Neutrophil (primary cell): ENCODE measurements at regions not wholly inside any gene's neighbourhood (a gene's known extent, or its start where the extent isn't known, plus 50 kb on each side); places are given as distances from the start of the nearest gene placed in this dataset.

Source experiments
- H3K27ac ChIP-seq: fragments of 200-600 bp; sonication (generic); 2 replicates; pipeline ENCODE4 v1.5.1; 2016; ENCODE audit warnings: mild to moderate bottlenecking, moderate library complexity
- H3K27me3 ChIP-seq: fragments of 200-600 bp; sonication (generic); 2 replicates; pipeline ENCODE4 v1.6.0; 2016; ENCODE audit warnings: mild to moderate bottlenecking
- H3K36me3 ChIP-seq: fragments of 200-600 bp; sonication (generic); 2 replicates; pipeline ENCODE4 v1.5.1; 2017
- H3K4me1 ChIP-seq, 2 experiments: fragments of 200-600 bp in 1 of 2; sonication (generic) in 1 of 2; 1 replicate in 1 of 2; 2 replicates in 1 of 2; pipeline versions ENCODE4 v1.5.1 to v1.6.1; 2013 to 2016; ENCODE audit warnings: low read depth in 1 of 2, low read length in 1 of 2, mild to moderate bottlenecking in 1 of 2, moderate library complexity in 1 of 2; ENCODE audit not compliant: control insufficient read depth in 1 of 2, insufficient read depth in 1 of 2
- H3K4me3 ChIP-seq, 2 experiments: fragments of 200-600 bp in 1 of 2; sonication (generic) in 1 of 2; 1 replicate in 1 of 2; 2 replicates in 1 of 2; pipeline ENCODE4 v1.5.1; 2013 to 2016; ENCODE audit warnings: low read depth in 1 of 2, low read length in 1 of 2, mild to moderate bottlenecking in 1 of 2, moderate library complexity in 1 of 2
- H3K9me3 ChIP-seq: fragments of 200-600 bp; sonication (generic); 2 replicates; pipeline ENCODE4 v1.5.1; 2016
- CTCF ChIP-seq: fragments of 200-600 bp; sonication (generic); IDR thresholded peaks from 2 replicates; pipeline ENCODE4 v1.5.1; 2016; ENCODE audit warnings: antibody characterized with exemption

- TF ChIP-seq CTCF = no peak
- Histone ChIP-seq H3K9me3 (no peaks in the 10 kb centered on the region), H3K4me1 (no peaks in the 10 kb centered on the region), H3K27me3 (no peaks in the 10 kb centered on the region), H3K4me3 (no peak overlapping the region), H3K27ac (no peak overlapping the region), H3K36me3 (no peaks in the 10 kb centered on the region)
Measured at GRCh38 chr5:2681476-2681875, 70.0 kb downstream of the IRX2 start.

DNA sequence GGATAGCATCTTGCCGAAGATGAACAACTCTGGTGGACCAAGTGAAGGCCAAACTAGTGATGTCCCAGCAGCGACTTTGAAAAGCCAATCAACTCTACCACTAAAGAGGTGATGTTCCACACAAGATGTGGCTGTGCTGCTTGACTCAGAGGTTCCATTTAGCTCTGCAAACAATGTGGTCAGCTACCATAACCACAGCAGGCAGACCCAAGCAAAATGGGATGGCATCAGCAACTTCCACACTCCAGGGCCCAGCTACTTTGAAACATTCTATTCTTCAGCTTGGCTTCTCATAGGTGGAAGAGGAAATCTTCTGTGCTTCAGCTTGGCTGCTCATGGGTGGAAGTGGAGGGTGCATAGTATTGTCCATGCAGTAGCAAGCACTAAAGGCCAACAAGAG, 70.5 kb downstream of the IRX2 start:
- no peak overlapping the region for H3K27ac ChIP-seq
- no peak overlapping the region for H3K4me3 ChIP-seq
- H3K27me3 ChIP-seq = no peaks in the 10 kb centered on the region
- no peaks in the 10 kb centered on the region for H3K9me3 ChIP-seq
- H3K36me3 ChIP-seq = no peaks in the 10 kb centered on the region
- no peak for TF ChIP-seq CTCF
- no peaks in the 10 kb centered on the region for H3K4me1 ChIP-seq

DNA sequence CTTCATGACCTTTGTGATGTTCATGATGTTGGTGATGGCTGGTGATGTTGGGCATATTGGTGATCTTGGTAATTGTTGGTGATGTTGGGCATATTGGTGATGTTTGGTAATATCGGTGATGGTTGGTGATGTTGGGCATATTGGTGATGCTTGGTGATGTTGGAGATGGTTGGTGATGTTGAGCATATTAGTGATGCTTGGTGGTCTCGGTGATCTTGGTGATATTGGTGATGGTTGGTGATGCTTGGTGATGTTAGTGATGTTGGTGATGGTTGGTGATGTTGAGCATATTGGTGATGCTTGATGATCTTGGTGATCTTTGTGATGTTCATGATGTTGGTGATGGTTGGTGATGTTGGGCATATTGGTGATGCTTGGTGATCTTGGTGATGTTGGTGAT, 73.8 kb downstream of the IRX2 start:
- H3K9me3 ChIP-seq = no peaks in the 10 kb centered on the region
- no peak overlapping the region for H3K4me3 ChIP-seq
- no peak for TF ChIP-seq CTCF
- no peaks in the 10 kb centered on the region for H3K27me3 ChIP-seq
- H3K27ac ChIP-seq = no peak overlapping the region
- H3K36me3 ChIP-seq = no peaks in the 10 kb centered on the region
- H3K4me1 ChIP-seq = no peaks in the 10 kb centered on the region

DNA sequence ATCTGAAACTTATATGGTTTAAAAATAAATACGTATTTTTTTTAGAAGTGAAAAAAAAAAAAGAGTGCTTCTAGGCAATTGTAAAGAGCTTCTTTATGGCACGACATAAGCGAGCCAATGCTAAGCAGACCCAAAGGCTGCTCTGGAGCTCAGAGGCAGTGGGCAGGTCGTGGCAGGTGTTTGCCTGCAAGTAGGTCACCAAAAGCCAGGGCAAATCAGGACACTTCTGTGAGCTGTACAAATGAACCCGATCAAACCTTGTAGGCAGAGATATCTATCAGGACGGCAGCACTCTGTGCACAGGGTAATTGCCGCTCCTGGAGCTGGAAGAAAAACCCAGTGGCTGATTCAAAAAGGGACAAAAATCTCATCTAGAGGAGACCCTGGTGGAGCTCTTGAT, 75.9 kb downstream of the IRX2 start:
- H3K36me3 ChIP-seq = no peaks in the 10 kb centered on the region
- H3K27me3 ChIP-seq = no peaks in the 10 kb centered on the region
- no peaks in the 10 kb centered on the region for H3K4me1 ChIP-seq
- H3K9me3 ChIP-seq = no peaks in the 10 kb centered on the region
- TF ChIP-seq CTCF = no peak
- no peak overlapping the region for H3K27ac ChIP-seq
- no peak overlapping the region for H3K4me3 ChIP-seq

GRCh38 chr5:2674456-2674855, 77.0 kb downstream of the IRX2 start:
- no peak overlapping the region for H3K27ac ChIP-seq
- H3K9me3 ChIP-seq = no peaks in the 10 kb centered on the region
- H3K27me3 ChIP-seq = no peaks in the 10 kb centered on the region
- no peaks in the 10 kb centered on the region for H3K36me3 ChIP-seq
- H3K4me1 ChIP-seq = no peaks in the 10 kb centered on the region
- no peak for TF ChIP-seq CTCF
- no peak overlapping the region for H3K4me3 ChIP-seq

GRCh38 chr5:2670940-2671339, 80.5 kb downstream of the IRX2 start:
- Histone ChIP-seq H3K9me3 (no peaks in the 10 kb centered on the region), H3K36me3 (no peaks in the 10 kb centered on the region), H3K4me1 (no peaks in the 10 kb centered on the region), H3K4me3 (no peak overlapping the region), H3K27ac (no peak overlapping the region), H3K27me3 (no peaks in the 10 kb centered on the region)
- TF ChIP-seq CTCF = no peak
